Left ventricle myocardium inferior (tissue), 1 donor: ENCODE measurements at regions not wholly inside any gene's neighbourhood (a gene's known extent, or its start where the extent isn't known, plus 50 kb on each side); places are given as distances from the start of the nearest gene placed in this dataset.

Source experiments
- DNase-seq: peaks from one replicate; pipeline ENCODE4 v3.0.0-alpha.2; 2020
- H3K27ac ChIP-seq: fragments of 200-600 bp; replicated peaks from 2 replicates; pipeline ENCODE4 v1.8.0; 2021
- H3K27me3 ChIP-seq: fragments of 200-600 bp; 2 replicates; pipeline ENCODE4 v1.8.0; 2021; ENCODE audit warnings: low read depth
- H3K36me3 ChIP-seq: fragments of 200-600 bp; 2 replicates; pipeline ENCODE4 v1.8.0; 2021
- H3K4me1 ChIP-seq: fragments of 200-600 bp; 2 replicates; pipeline ENCODE4 v1.8.0; 2021
- H3K4me3 ChIP-seq: fragments of 200-600 bp; 2 replicates; pipeline ENCODE4 v1.8.0; 2021; ENCODE audit warnings: mild to moderate bottlenecking, moderate library complexity
- H3K9me3 ChIP-seq: fragments of 200-600 bp; replicated peaks from 2 replicates; pipeline ENCODE4 v1.8.0; 2021
- CTCF ChIP-seq: fragments of 200-600 bp; IDR thresholded peaks from 2 replicates; pipeline ENCODE4 v1.8.0; 2021; ENCODE audit warnings: antibody characterized with exemption, mild to moderate bottlenecking, borderline replicate concordance
- intact Hi-C: fragments of 100-400 bp; cut with micrococcal nuclease; formaldehyde crosslinking; loops from one replicate; pipeline ENCODE4 v1.11.0; 2022
- donor health status: DM: no; HTN: yes; CAD: no; lungs with severe emphysema.

- Histone ChIP-seq H3K4me3 (no peak overlapping the region), H3K27ac (no peak overlapping the region), H3K4me1 (no peaks in the 10 kb centered on the region), H3K9me3 (no peaks in the 10 kb centered on the region), H3K36me3 (no peaks in the 10 kb centered on the region), H3K27me3 (peaks cover 84% of the 10 kb centered on the region)
- intact Hi-C loops = no loop called here
- TF ChIP-seq CTCF = no peak
- DNase-seq = no peak
These were observed 58.5 kb downstream of the IGLL5 start for GRCh38 chr22:22946131-22946530.

- Histone ChIP-seq H3K9me3 (peaks cover 3% of the 10 kb centered on the region), H3K27ac (no peak overlapping the region), H3K27me3 (peaks cover 93% of the 10 kb centered on the region), H3K4me3 (no peak overlapping the region), H3K36me3 (no peaks in the 10 kb centered on the region), H3K4me1 (no peaks in the 10 kb centered on the region)
- intact Hi-C loops = no loop called here
- no peak for DNase-seq
- TF ChIP-seq CTCF = no peak
These were observed 61.3 kb downstream of the IGLL5 start for GRCh38 chr22:22948651-22949571.

GRCh38 chr22:22949953-22950352, 62.3 kb downstream of the IGLL5 start:
- Histone ChIP-seq H3K27ac (no peak overlapping the region), H3K36me3 (no peaks in the 10 kb centered on the region), H3K9me3 (peaks cover 3% of the 10 kb centered on the region), H3K27me3 (peaks cover 93% of the 10 kb centered on the region), H3K4me3 (no peak overlapping the region), H3K4me1 (no peaks in the 10 kb centered on the region)
- DNase-seq = no peak
- intact Hi-C loops = no loop called here
- no peak for TF ChIP-seq CTCF

GRCh38 chr22:22951035-22951434, 63.4 kb downstream of the IGLL5 start:
- DNase-seq = no peak
- Histone ChIP-seq H3K27me3 (peaks cover 96% of the 10 kb centered on the region), H3K27ac (no peak overlapping the region), H3K36me3 (no peaks in the 10 kb centered on the region), H3K4me3 (no peak overlapping the region), H3K4me1 (no peaks in the 10 kb centered on the region), H3K9me3 (peaks cover 3% of the 10 kb centered on the region)
- TF ChIP-seq CTCF = no peak
- intact Hi-C loops = no loop called here

- H3K4me3 ChIP-seq = no peak overlapping the region
These were observed 65.1 kb downstream of the IGLL5 start for GRCh38 chr22:22952531-22953280.

More at GRCh38 chr22:22952531-22953280, 65.1 kb downstream of the IGLL5 start:
- Histone ChIP-seq H3K27me3 (peaks cover 97% of the 10 kb centered on the region), H3K27ac (no peak overlapping the region), H3K4me1 (no peaks in the 10 kb centered on the region), H3K36me3 (no peaks in the 10 kb centered on the region), H3K9me3 (peaks cover 3% of the 10 kb centered on the region)
- no peak for DNase-seq
- intact Hi-C loops = no loop called here
- TF ChIP-seq CTCF = no peak
